ENCODE measurements at regions not wholly inside any gene's neighbourhood (a gene's known extent, or its start where the extent isn't known, plus 50 kb on each side); places are given as distances from the start of the nearest gene placed in this dataset.
"Not testable (repeated sequence)": the region's sequence is repeated elsewhere in the genome, so short reads cannot be mapped to it uniquely, and the experiment has no call there.

DNA sequence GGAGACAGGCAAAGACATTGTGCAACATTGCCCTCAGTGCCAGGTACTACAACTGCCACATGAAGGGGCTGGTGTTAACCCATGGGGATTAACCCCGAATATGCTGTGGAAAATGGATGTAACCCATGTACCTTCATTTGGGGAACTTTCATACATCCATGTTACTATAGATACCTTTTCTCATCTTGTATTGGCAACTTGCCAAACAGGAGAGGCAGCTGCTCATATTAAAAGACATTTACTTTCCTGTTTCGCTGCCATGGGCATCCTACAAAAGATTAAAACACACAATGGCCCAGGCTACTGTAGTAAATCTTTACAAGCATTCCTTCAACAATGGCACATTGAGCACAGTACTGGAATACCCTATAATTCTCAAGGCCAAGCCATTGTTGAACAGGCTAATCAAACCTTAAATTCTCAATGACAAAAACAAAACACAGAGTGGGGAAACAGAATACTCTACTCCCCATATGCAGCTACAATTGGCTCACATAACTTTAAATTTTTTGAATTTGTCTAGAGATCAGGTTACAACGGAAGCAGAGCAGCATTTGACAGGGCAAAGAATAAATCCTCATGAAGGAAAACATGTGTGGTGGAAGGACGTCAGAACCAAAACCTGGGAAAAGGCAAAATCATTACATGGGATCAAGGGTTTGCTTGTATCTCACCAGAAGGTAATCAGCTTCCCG is 1723.5 kb upstream of the LRRTM1 start:
- POLR2A ChIA-PET, result no interaction called here
- CTCF ChIA-PET, result interaction anchor here (1.8 kb wide), 1 partner anchor 12 kb away, joined by 4 read pairs; no protein-coding TSS in a partner anchor
- TF ChIP-seq, protein P1, sequence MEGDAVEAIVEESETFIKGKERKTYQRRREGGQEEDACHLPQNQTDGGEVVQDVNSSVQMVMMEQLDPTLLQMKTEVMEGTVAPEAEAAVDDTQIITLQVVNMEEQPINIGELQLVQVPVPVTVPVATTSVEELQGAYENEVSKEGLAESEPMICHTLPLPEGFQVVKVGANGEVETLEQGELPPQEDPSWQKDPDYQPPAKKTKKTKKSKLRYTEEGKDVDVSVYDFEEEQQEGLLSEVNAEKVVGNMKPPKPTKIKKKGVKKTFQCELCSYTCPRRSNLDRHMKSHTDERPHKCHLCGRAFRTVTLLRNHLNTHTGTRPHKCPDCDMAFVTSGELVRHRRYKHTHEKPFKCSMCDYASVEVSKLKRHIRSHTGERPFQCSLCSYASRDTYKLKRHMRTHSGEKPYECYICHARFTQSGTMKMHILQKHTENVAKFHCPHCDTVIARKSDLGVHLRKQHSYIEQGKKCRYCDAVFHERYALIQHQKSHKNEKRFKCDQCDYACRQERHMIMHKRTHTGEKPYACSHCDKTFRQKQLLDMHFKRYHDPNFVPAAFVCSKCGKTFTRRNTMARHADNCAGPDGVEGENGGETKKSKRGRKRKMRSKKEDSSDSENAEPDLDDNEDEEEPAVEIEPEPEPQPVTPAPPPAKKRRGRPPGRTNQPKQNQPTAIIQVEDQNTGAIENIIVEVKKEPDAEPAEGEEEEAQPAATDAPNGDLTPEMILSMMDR (IDR thresholded peaks at IDR 0.05; ENCODE audit: control extremely low read depth, extremely low read depth, low read depth, missing control alignments), result no peak
- DNase-seq (ENCODE audit: extremely low spot score), result no peak

DNA sequence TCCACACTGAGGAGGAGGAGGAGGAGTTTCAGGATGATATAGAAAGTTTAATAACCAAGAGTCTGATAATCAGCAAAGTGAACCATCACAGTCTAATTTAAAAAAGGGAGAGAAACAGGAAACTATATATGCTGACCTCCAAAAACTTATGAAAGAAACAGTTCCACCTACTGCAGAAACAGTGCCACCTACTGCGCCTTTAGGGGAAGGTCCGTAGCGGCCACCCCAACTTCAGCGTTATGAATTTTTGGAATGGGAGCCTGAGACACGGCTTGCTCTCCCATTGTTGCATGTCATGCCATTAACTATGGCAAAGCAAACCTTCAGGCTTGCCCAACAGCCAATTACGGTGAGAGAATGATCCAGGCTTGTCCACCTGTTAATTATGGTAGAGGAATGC is 1719.2 kb upstream of the LRRTM1 start:
- CTCF ChIA-PET, result no interaction called here
- no peak for DNase-seq (ENCODE audit: extremely low spot score)
- TF ChIP-seq, protein P1 (IDR thresholded peaks at IDR 0.05; ENCODE audit: control extremely low read depth, extremely low read depth, low read depth, missing control alignments), result no peak
- POLR2A ChIA-PET, result no interaction called here

DNA sequence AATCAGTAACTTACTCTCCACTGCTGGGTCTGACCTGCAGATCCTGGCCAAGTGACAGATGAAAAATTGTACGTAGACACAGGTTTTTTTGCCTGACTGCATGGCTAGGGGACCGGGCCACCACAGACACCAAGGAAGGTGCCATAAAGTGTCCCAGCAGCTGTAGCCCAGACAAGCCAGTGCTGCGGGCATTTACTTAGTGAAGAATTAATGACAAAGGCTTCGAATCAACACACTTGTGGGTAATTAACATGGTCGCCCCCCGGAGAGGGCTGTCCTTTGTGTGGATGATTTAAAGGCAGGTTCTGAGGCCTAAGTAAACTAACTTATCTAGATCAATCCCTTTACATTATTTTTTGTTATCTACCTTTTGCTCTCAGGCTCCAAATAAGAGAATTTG is 1709.1 kb upstream of the LRRTM1 start:
- TF ChIP-seq, protein P1 (IDR thresholded peaks at IDR 0.05; ENCODE audit: control extremely low read depth, extremely low read depth, low read depth, missing control alignments), result no peak
- DNase-seq (ENCODE audit: extremely low spot score), result no peak
- ChIA-PET CTCF (no interaction called here), POLR2A (no interaction called here)

DNA sequence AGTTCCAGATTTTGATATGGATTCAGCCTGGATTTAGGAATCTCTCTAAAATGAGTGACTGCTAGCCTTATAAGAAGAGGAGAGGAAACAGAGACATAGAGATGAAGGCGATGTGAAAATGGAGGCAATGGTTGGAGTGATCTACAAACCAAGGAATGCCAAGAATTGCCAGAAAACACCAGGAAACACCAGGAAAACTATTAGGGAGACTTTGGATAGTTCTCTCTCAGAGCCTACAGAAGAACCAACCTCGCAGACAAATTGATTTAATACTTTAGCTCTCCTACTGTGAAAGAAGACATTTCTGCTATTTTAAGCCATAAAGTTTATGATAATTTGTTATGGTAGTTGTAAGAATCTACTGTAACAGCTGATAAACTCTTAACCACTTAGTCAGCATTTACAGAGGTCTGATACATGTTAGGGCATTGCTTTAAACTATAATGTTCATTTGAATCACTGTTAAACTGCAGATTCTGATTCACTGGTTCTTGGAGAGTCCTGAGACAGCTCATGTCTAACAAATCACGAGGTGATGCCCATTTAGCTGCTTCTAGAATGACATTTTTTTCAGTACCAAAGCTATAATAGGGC is 1702.6 kb upstream of the LRRTM1 start:
- TF ChIP-seq, protein P1 (IDR thresholded peaks at IDR 0.05; ENCODE audit: control extremely low read depth, extremely low read depth, low read depth, missing control alignments), result no peak
- ChIA-PET POLR2A (no interaction called here), CTCF (no interaction called here)
- DNase-seq (ENCODE audit: extremely low spot score), result no peak

DNA sequence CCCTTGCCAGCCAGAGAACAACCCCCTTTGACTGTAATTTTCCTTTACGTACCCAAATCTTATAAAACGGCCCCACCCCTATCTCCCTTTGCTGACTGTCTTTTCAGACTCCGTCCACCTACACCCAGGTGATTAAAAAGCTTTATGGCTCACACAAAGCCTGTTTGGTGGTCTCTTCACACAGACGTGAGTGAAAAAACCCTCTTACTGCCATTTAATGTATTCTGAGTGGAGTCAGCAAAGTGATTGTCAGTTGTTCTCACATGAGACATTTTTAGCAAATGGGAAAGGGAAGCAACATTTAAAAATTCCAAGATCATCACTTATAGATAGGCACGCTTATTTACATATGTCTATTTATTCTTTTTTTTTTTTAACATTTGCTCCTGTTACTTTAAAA is 1701.3 kb upstream of the LRRTM1 start:
- CTCF ChIA-PET; POLR2A ChIA-PET; DNase-seq (ENCODE audit: extremely low spot score): not testable (repeated sequence)

DNA sequence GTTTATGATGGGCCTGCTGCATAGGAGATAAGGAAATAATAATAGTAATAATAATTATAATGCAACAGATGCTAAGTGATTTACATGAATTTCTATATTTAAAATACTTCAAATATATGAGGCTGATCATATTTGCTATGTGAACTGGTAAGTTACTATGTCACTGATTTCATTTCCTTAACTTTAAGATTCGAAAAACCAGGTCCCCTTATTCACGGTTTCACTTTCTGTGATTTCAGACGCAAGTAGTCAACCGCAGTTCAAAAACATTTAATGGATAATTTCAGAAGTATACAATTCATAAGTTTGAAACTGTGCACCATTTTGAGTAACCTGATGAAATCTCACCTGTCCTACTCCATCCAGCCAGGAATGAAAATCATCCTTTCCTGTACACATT is 1697.1 kb upstream of the LRRTM1 start:
- TF ChIP-seq, protein P1 (IDR thresholded peaks at IDR 0.05; ENCODE audit: control extremely low read depth, extremely low read depth, low read depth, missing control alignments), result no peak
- CTCF ChIA-PET, result interaction anchor here (1.6 kb wide), 1 partner anchor 11 kb away, joined by 4 read pairs; no protein-coding TSS in a partner anchor
- POLR2A ChIA-PET, result no interaction called here
- DNase-seq (ENCODE audit: extremely low spot score), result no peak

DNA sequence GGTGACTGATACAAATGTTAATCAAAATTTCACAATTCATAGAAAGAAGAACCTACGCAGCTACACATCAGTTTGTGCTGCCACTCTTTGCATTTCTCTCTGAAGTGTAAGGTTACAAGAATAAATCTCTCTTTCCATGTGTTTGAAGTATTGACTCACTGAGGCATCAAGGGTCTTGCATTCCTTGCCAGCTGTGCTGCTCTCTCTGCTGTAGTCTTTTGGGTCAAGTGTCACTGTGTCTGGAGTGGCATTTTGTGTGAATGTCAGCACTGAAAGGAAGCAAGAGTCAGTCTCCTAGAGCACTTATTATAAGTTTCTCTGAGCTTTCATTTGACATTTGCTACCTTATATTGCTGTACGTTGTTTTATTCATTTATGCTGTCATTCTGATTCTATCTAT is 1696.1 kb upstream of the LRRTM1 start:
- TF ChIP-seq, protein P1 (IDR thresholded peaks at IDR 0.05; ENCODE audit: control extremely low read depth, extremely low read depth, low read depth, missing control alignments), result no peak
- CTCF ChIA-PET, result interaction anchor here (1.6 kb wide), 1 partner anchor 10 kb away, joined by 4 read pairs; no protein-coding TSS in a partner anchor
- DNase-seq (ENCODE audit: extremely low spot score), result no peak
- POLR2A ChIA-PET, result no interaction called here
